ENCODE measurements at regions not wholly inside any gene's neighbourhood (a gene's known extent, or its start where the extent isn't known, plus 50 kb on each side); places are given as distances from the start of the nearest gene placed in this dataset.
"Not testable (repeated sequence)": the region's sequence is repeated elsewhere in the genome, so short reads cannot be mapped to it uniquely, and the experiment has no call there.

GRCh38 chr5:174612686-174613085 is 111.7 kb upstream of the MSX2 start:
- DNase-seq, result no peak

- DNase-seq, result no peak
These were observed 109.8 kb upstream of the MSX2 start for GRCh38 chr5:174614500-174615135.

- no peak for DNase-seq
These were observed 108.3 kb upstream of the MSX2 start for GRCh38 chr5:174616036-174616435.

GRCh38 chr5:174617285-174617684 is 107.1 kb upstream of the MSX2 start:
- DNase-seq, result no peak

- DNase-seq, result no peak
These were observed 106.5 kb upstream of the MSX2 start for GRCh38 chr5:174617910-174618309.

- no peak for DNase-seq
These were observed 105.8 kb upstream of the MSX2 start for GRCh38 chr5:174618589-174618988.

GRCh38 chr5:174622067-174622466 is 102.3 kb upstream of the MSX2 start:
- DNase-seq, result no peak

GRCh38 chr5:174623018-174623417 is 101.4 kb upstream of the MSX2 start:
- no peak for DNase-seq

- no peak for DNase-seq
These were observed 100.9 kb upstream of the MSX2 start for GRCh38 chr5:174623433-174624019.

- no peak for DNase-seq
These were observed 99.5 kb upstream of the MSX2 start for GRCh38 chr5:174624733-174625522.

- no peak for DNase-seq
These were observed 98.6 kb upstream of the MSX2 start for GRCh38 chr5:174625591-174626350.

- DNase-seq, result no peak
These were observed 97.9 kb upstream of the MSX2 start for GRCh38 chr5:174626369-174626920.

GRCh38 chr5:174636094-174636493 is 88.3 kb upstream of the MSX2 start:
- no peak for DNase-seq

GRCh38 chr5:174642816-174643405 is 81.5 kb upstream of the MSX2 start:
- DNase-seq, result no peak

GRCh38 chr5:174644436-174644835 is 79.9 kb upstream of the MSX2 start:
- DNase-seq, result no peak

- DNase-seq, result no peak
These were observed 79.5 kb upstream of the MSX2 start for GRCh38 chr5:174644923-174645322.

- no peak for DNase-seq
These were observed 78.7 kb upstream of the MSX2 start for GRCh38 chr5:174645677-174646076.

GRCh38 chr5:174648618-174649017 is 75.8 kb upstream of the MSX2 start:
- not testable (repeated sequence) for DNase-seq

- no peak for DNase-seq
These were observed 75.0 kb upstream of the MSX2 start for GRCh38 chr5:174649391-174649790.

- DNase-seq, result no peak
These were observed 69.9 kb upstream of the MSX2 start for GRCh38 chr5:174654442-174654841.

GRCh38 chr5:174655351-174655750 is 69.0 kb upstream of the MSX2 start:
- DNase-seq, result no peak

GRCh38 chr5:174664180-174664850 is 60.1 kb upstream of the MSX2 start:
- DNase-seq, result no peak

All from 8988T (cell line).